Activated naive CD4-positive, alpha-beta T cell treated with anti-CD3 and anti-CD28 coated beads for 36 hours (primary cell): ENCODE measurements at regions not wholly inside any gene's neighbourhood (a gene's known extent, or its start where the extent isn't known, plus 50 kb on each side); places are given as distances from the start of the nearest gene placed in this dataset.
"Not testable (repeated sequence)": the region's sequence is repeated elsewhere in the genome, so short reads cannot be mapped to it uniquely, and the experiment has no call there.

Experiments used
- CTCF ChIA-PET: fragments of 350-600 bp; sonication (Branson Sonifier 250); formaldehyde crosslinking; loops from one replicate; lab custom pipeline; 2021; ENCODE audit warnings: antibody characterized with exemption; lab: Charles Lee
- DNase-seq: peaks from one replicate; pipeline ENCODE4 v3.0.0-alpha.2; 2020
- H3K27ac Mint-ChIP-seq: one replicate; pipeline ENCODE4 v1.8.0; 2021; ENCODE audit warnings: mild to moderate bottlenecking, mixed read lengths
- H3K27me3 Mint-ChIP-seq: one replicate; pipeline ENCODE4 v1.8.0; 2021; ENCODE audit warnings: low read depth, mixed read lengths
- H3K36me3 Mint-ChIP-seq: one replicate; pipeline ENCODE4 v1.8.0; 2021; ENCODE audit warnings: low read depth, mixed read lengths
- H3K4me1 Mint-ChIP-seq: one replicate; pipeline ENCODE4 v1.8.0; 2021; ENCODE audit warnings: low read depth, mixed read lengths
- H3K4me3 Mint-ChIP-seq: one replicate; pipeline ENCODE4 v1.8.0; 2021; ENCODE audit warnings: mild to moderate bottlenecking, moderate library complexity, mixed read lengths
- H3K9me3 Mint-ChIP-seq: one replicate; pipeline ENCODE4 v1.8.0; 2021; ENCODE audit warnings: mixed read lengths
- intact Hi-C: fragments of 100-400 bp; cut with micrococcal nuclease; formaldehyde crosslinking; loops from one replicate; pipeline ENCODE4 v1.15.1; 2023

- H3K4me1 Mint-ChIP-seq, result no peaks in the 10 kb centered on the region
- DNase-seq, result no peak
- no peak overlapping the region for H3K27ac Mint-ChIP-seq
- no peak overlapping the region for H3K4me3 Mint-ChIP-seq
- H3K36me3 Mint-ChIP-seq, result no peaks in the 10 kb centered on the region
- CTCF ChIA-PET, result no interaction called here
- no peaks in the 10 kb centered on the region for H3K9me3 Mint-ChIP-seq
- intact Hi-C loops, result no loop called here
- peaks cover 3% of the 10 kb centered on the region for H3K27me3 Mint-ChIP-seq
These were observed 497.4 kb upstream of the MEIS1 start for GRCh38 chr2:65937379-65938160.

GRCh38 chr2:65934992-65935629 lies 499.8 kb upstream of the MEIS1 start:
- H3K27me3 Mint-ChIP-seq, result peaks cover 6% of the 10 kb centered on the region
- H3K36me3 Mint-ChIP-seq, result no peaks in the 10 kb centered on the region
- H3K9me3 Mint-ChIP-seq, result no peaks in the 10 kb centered on the region
- H3K4me3 Mint-ChIP-seq, result no peak overlapping the region
- no peaks in the 10 kb centered on the region for H3K4me1 Mint-ChIP-seq
- H3K27ac Mint-ChIP-seq, result no peak overlapping the region
- DNase-seq, result no peak
- CTCF ChIA-PET, result no interaction called here
- intact Hi-C loops, result no loop called here

- no peak overlapping the region for H3K27ac Mint-ChIP-seq
- no peaks in the 10 kb centered on the region for H3K36me3 Mint-ChIP-seq
- peaks cover 4% of the 10 kb centered on the region for H3K27me3 Mint-ChIP-seq
- no peak for DNase-seq
- CTCF ChIA-PET, result no interaction called here
- intact Hi-C loops, result no loop called here
- no peak overlapping the region for H3K4me3 Mint-ChIP-seq
- H3K4me1 Mint-ChIP-seq, result no peaks in the 10 kb centered on the region
- H3K9me3 Mint-ChIP-seq, result no peaks in the 10 kb centered on the region
These were observed 500.2 kb upstream of the SPRED2 start for GRCh38 chr2:65932571-65932970.

- CTCF ChIA-PET, result no interaction called here
- Mint-ChIP-seq H3K27me3 (peaks cover 4% of the 10 kb centered on the region), H3K4me3 (no peak overlapping the region), H3K36me3 (no peaks in the 10 kb centered on the region), H3K4me1 (no peaks in the 10 kb centered on the region), H3K9me3 (no peaks in the 10 kb centered on the region), H3K27ac (no peak overlapping the region)
- no peak for DNase-seq
- intact Hi-C loops, result no loop called here
These were observed 498.7 kb upstream of the SPRED2 start for GRCh38 chr2:65931056-65931455.

- peaks cover 2% of the 10 kb centered on the region for H3K27me3 Mint-ChIP-seq
- DNase-seq, result no peak
- peaks cover 2% of the 10 kb centered on the region for H3K9me3 Mint-ChIP-seq
- intact Hi-C loops, result no loop called here
- CTCF ChIA-PET, result no interaction called here
- H3K4me3 Mint-ChIP-seq, result no peak overlapping the region
- no peak overlapping the region for H3K27ac Mint-ChIP-seq
- H3K36me3 Mint-ChIP-seq, result no peaks in the 10 kb centered on the region
- H3K4me1 Mint-ChIP-seq, result no peaks in the 10 kb centered on the region
These were observed 497.9 kb upstream of the SPRED2 start for GRCh38 chr2:65930259-65930658.

- H3K36me3 Mint-ChIP-seq, DNase-seq, CTCF ChIA-PET, H3K4me1 Mint-ChIP-seq, H3K9me3 Mint-ChIP-seq, intact Hi-C loops, H3K4me3 Mint-ChIP-seq, H3K27ac Mint-ChIP-seq, H3K27me3 Mint-ChIP-seq: not testable (repeated sequence)
These were observed 497.3 kb upstream of the SPRED2 start for GRCh38 chr2:65929664-65930063.

GRCh38 chr2:65922794-65923193 lies 490.4 kb upstream of the SPRED2 start:
- no peaks in the 10 kb centered on the region for H3K36me3 Mint-ChIP-seq
- H3K4me3 Mint-ChIP-seq, result no peak overlapping the region
- no peak for DNase-seq
- no peaks in the 10 kb centered on the region for H3K4me1 Mint-ChIP-seq
- no peak overlapping the region for H3K27ac Mint-ChIP-seq
- CTCF ChIA-PET, result no interaction called here
- H3K9me3 Mint-ChIP-seq, result peaks cover 2% of the 10 kb centered on the region
- intact Hi-C loops, result no loop called here
- no peaks in the 10 kb centered on the region for H3K27me3 Mint-ChIP-seq

GRCh38 chr2:65922030-65922429 lies 489.6 kb upstream of the SPRED2 start:
- intact Hi-C loops, result no loop called here
- H3K36me3 Mint-ChIP-seq, result no peaks in the 10 kb centered on the region
- DNase-seq, result no peak

GRCh38 chr2:65921116-65921515 lies 488.7 kb upstream of the SPRED2 start:
- Mint-ChIP-seq H3K4me1 (no peaks in the 10 kb centered on the region), H3K9me3 (peaks cover 2% of the 10 kb centered on the region), H3K27me3 (no peaks in the 10 kb centered on the region), H3K4me3 (no peak overlapping the region), H3K36me3 (no peaks in the 10 kb centered on the region), H3K27ac (no peak overlapping the region)
- intact Hi-C loops, result no loop called here
- CTCF ChIA-PET, result no interaction called here
- DNase-seq, result no peak

More at GRCh38 chr2:65922030-65922429, 489.6 kb upstream of the SPRED2 start:
- Mint-ChIP-seq H3K4me3 (no peak overlapping the region), H3K27ac (no peak overlapping the region), H3K9me3 (peaks cover 2% of the 10 kb centered on the region), H3K27me3 (no peaks in the 10 kb centered on the region), H3K4me1 (no peaks in the 10 kb centered on the region)
- CTCF ChIA-PET, result interaction anchor here (0.6 kb wide), 1 partner anchor 781 kb away, joined by 4 read pairs; no protein-coding TSS in a partner anchor

- DNase-seq, result no peak
- H3K4me3 Mint-ChIP-seq, result no peak overlapping the region
- CTCF ChIA-PET, result no interaction called here
- intact Hi-C loops, result no loop called here
- H3K4me1 Mint-ChIP-seq, result no peaks in the 10 kb centered on the region
- H3K36me3 Mint-ChIP-seq, result no peaks in the 10 kb centered on the region
- peaks cover 2% of the 10 kb centered on the region for H3K9me3 Mint-ChIP-seq
- H3K27ac Mint-ChIP-seq, result no peak overlapping the region
- H3K27me3 Mint-ChIP-seq, result no peaks in the 10 kb centered on the region
These were observed 488.3 kb upstream of the SPRED2 start for GRCh38 chr2:65920659-65921058.

GRCh38 chr2:65919550-65920188 lies 487.3 kb upstream of the SPRED2 start:
- Mint-ChIP-seq H3K36me3 (no peaks in the 10 kb centered on the region), H3K4me3 (no peak overlapping the region), H3K27ac (no peak overlapping the region), H3K27me3 (no peaks in the 10 kb centered on the region), H3K9me3 (no peaks in the 10 kb centered on the region), H3K4me1 (no peaks in the 10 kb centered on the region)
- intact Hi-C loops, result no loop called here
- DNase-seq, result no peak
- CTCF ChIA-PET, result no interaction called here

GRCh38 chr2:65918760-65919187 lies 486.4 kb upstream of the SPRED2 start:
- Mint-ChIP-seq H3K4me1 (no peaks in the 10 kb centered on the region), H3K27me3 (no peaks in the 10 kb centered on the region), H3K9me3 (no peaks in the 10 kb centered on the region), H3K27ac (no peak overlapping the region), H3K36me3 (no peaks in the 10 kb centered on the region), H3K4me3 (no peak overlapping the region)
- CTCF ChIA-PET, result no interaction called here
- intact Hi-C loops, result no loop called here
- no peak for DNase-seq

- H3K36me3 Mint-ChIP-seq, result no peaks in the 10 kb centered on the region
- H3K27me3 Mint-ChIP-seq, result no peaks in the 10 kb centered on the region
- no peaks in the 10 kb centered on the region for H3K9me3 Mint-ChIP-seq
- no peak for DNase-seq
- no peak overlapping the region for H3K27ac Mint-ChIP-seq
- no peaks in the 10 kb centered on the region for H3K4me1 Mint-ChIP-seq
- H3K4me3 Mint-ChIP-seq, result no peak overlapping the region
- intact Hi-C loops, result no loop called here
- CTCF ChIA-PET, result no interaction called here
These were observed 485.6 kb upstream of the SPRED2 start for GRCh38 chr2:65917986-65918385.
